ENCODE measurements at regions not wholly inside any gene's neighbourhood (a gene's known extent, or its start where the extent isn't known, plus 50 kb on each side); places are given as distances from the start of the nearest gene placed in this dataset.

DNA sequence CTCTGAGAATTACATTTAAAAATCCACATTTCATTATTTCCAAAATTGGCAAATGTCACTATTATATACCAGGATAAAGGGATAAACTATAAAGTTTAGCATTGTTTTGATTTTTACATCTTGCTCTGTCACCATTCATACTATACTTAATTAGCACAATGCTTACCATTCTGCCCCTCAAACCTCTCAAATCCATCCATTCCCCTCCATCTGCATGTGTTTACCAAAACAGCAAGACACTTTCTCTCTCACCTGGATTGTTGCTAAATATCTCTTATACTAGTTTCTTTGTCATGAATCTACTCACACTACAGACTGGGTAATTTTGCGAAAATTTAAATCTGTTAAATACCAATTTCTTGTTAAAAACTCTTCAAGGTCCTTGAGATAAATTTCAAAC is 496.1 kb downstream of the NR4A2 start:
- TF ChIP-seq, protein P1, sequence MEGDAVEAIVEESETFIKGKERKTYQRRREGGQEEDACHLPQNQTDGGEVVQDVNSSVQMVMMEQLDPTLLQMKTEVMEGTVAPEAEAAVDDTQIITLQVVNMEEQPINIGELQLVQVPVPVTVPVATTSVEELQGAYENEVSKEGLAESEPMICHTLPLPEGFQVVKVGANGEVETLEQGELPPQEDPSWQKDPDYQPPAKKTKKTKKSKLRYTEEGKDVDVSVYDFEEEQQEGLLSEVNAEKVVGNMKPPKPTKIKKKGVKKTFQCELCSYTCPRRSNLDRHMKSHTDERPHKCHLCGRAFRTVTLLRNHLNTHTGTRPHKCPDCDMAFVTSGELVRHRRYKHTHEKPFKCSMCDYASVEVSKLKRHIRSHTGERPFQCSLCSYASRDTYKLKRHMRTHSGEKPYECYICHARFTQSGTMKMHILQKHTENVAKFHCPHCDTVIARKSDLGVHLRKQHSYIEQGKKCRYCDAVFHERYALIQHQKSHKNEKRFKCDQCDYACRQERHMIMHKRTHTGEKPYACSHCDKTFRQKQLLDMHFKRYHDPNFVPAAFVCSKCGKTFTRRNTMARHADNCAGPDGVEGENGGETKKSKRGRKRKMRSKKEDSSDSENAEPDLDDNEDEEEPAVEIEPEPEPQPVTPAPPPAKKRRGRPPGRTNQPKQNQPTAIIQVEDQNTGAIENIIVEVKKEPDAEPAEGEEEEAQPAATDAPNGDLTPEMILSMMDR (IDR thresholded peaks at IDR 0.05; ENCODE audit: low read depth, low read length), result no peak
- no peak for TF ChIP-seq EZH2phosphoT487 (IDR thresholded peaks at IDR 0.05; ENCODE audit: low read depth)
